Superior temporal gyrus (tissue), 1 donor: ENCODE measurements at regions not wholly inside any gene's neighbourhood (a gene's known extent, or its start where the extent isn't known, plus 50 kb on each side); places are given as distances from the start of the nearest gene placed in this dataset.

Experiments used
- DNase-seq: peaks from one replicate; pipeline ENCODE4 v3.0.0-alpha.2; 2016; ENCODE audit errors: extremely low spot score

- no peak for DNase-seq
Observed at GRCh38 chr1:4366091-4366490, 288.3 kb upstream of the AJAP1 start.

GRCh38 chr1:4367230-4367777, 287.1 kb upstream of the AJAP1 start:
- DNase-seq = no peak

GRCh38 chr1:4369335-4369734, 285.1 kb upstream of the AJAP1 start:
- DNase-seq = no peak

GRCh38 chr1:4371849-4372248, 282.6 kb upstream of the AJAP1 start:
- DNase-seq = no peak

- DNase-seq = no peak
Observed at GRCh38 chr1:4375812-4376211, 278.6 kb upstream of the AJAP1 start.

- DNase-seq = no peak
Observed at GRCh38 chr1:4379451-4380175, 274.8 kb upstream of the AJAP1 start.

GRCh38 chr1:4380564-4381168, 273.7 kb upstream of the AJAP1 start:
- DNase-seq = no peak

GRCh38 chr1:4393191-4393590, 261.2 kb upstream of the AJAP1 start:
- no peak for DNase-seq

GRCh38 chr1:4394366-4394765, 260.0 kb upstream of the AJAP1 start:
- DNase-seq = no peak

GRCh38 chr1:4395158-4395557, 259.3 kb upstream of the AJAP1 start:
- DNase-seq = no peak

GRCh38 chr1:4395676-4396075, 258.7 kb upstream of the AJAP1 start:
- no peak for DNase-seq

- DNase-seq = peak; percentile 48
Observed at GRCh38 chr1:4396551-4396950, 257.9 kb upstream of the AJAP1 start.

- peak; percentile 70 for DNase-seq
Observed at GRCh38 chr1:4397196-4397595, 257.2 kb upstream of the AJAP1 start.

GRCh38 chr1:4402032-4402431, 252.4 kb upstream of the AJAP1 start:
- no peak for DNase-seq

GRCh38 chr1:4404854-4405590, 249.4 kb upstream of the AJAP1 start:
- DNase-seq = no peak

GRCh38 chr1:4407851-4408250, 246.6 kb upstream of the AJAP1 start:
- peak; percentile 22 for DNase-seq

- no peak for DNase-seq
Observed at GRCh38 chr1:4408380-4408779, 246.0 kb upstream of the AJAP1 start.

GRCh38 chr1:4411862-4412261, 242.5 kb upstream of the AJAP1 start:
- DNase-seq = no peak

- no peak for DNase-seq
Observed at GRCh38 chr1:4415476-4415875, 238.9 kb upstream of the AJAP1 start.

- no peak for DNase-seq
Observed at GRCh38 chr1:4416189-4416588, 238.2 kb upstream of the AJAP1 start.

- no peak for DNase-seq
Observed at GRCh38 chr1:4418021-4418420, 236.4 kb upstream of the AJAP1 start.

GRCh38 chr1:4421986-4422385, 232.4 kb upstream of the AJAP1 start:
- no peak for DNase-seq
